Hypothalamus (tissue), 51 donors: ENCODE measurements at regions not wholly inside any gene's neighbourhood (a gene's known extent, or its start where the extent isn't known, plus 50 kb on each side); places are given as distances from the start of the nearest gene placed in this dataset.

Experiments used
- DNase-seq, 51 donors: peaks; one replicate each; lab custom pipeline; 2025; lab: John Stamatoyannopoulos, UW

GRCh38 chr13:36493046-36493445 is 60.8 kb downstream of the CCNA1 start:
- DNase-seq: no peak

GRCh38 chr13:36495431-36495830 is 63.1 kb downstream of the CCNA1 start:
- DNase-seq: no peak

GRCh38 chr13:36509369-36509768 is 77.1 kb downstream of the CCNA1 start:
- DNase-seq: no peak

GRCh38 chr13:36512771-36513170 is 80.5 kb downstream of the CCNA1 start:
- no peak for DNase-seq

GRCh38 chr13:36513266-36513665 is 81.0 kb downstream of the CCNA1 start:
- no peak for DNase-seq

GRCh38 chr13:36515466-36515865 is 83.2 kb downstream of the CCNA1 start:
- DNase-seq: no peak

- DNase-seq: no peak
Observed at GRCh38 chr13:36516225-36516624, 83.9 kb downstream of the CCNA1 start.

- DNase-seq: no peak
Observed at GRCh38 chr13:36518707-36519106, 86.4 kb downstream of the CCNA1 start.

GRCh38 chr13:36519432-36519831 is 87.1 kb downstream of the CCNA1 start:
- no peak for DNase-seq

- DNase-seq: no peak
Observed at GRCh38 chr13:36520111-36520510, 87.8 kb downstream of the CCNA1 start.

- DNase-seq: no peak
Observed at GRCh38 chr13:36526897-36527296, 94.6 kb downstream of the CCNA1 start.

GRCh38 chr13:36528105-36528504 is 95.8 kb downstream of the CCNA1 start:
- DNase-seq: no peak

GRCh38 chr13:36530050-36530789 is 97.9 kb downstream of the CCNA1 start:
- DNase-seq: peak in 7 of 51 donors; percentile 2 to 42 (median 7)

- no peak for DNase-seq
Observed at GRCh38 chr13:36530861-36531590, 98.7 kb downstream of the CCNA1 start.

- DNase-seq: no peak
Observed at GRCh38 chr13:36531746-36532486, 99.6 kb downstream of the CCNA1 start.

- DNase-seq: no peak
Observed at GRCh38 chr13:36533806-36534205, 101.5 kb downstream of the CCNA1 start.

- no peak for DNase-seq
Observed at GRCh38 chr13:36536546-36536945, 104.3 kb downstream of the CCNA1 start.

GRCh38 chr13:36543671-36544070 is 111.4 kb downstream of the CCNA1 start:
- DNase-seq: peak in 1 of 51 donors; percentile 40

GRCh38 chr13:36548129-36548528 is 115.8 kb downstream of the CCNA1 start:
- DNase-seq: no peak

- DNase-seq: no peak
Observed at GRCh38 chr13:36549126-36549702, 116.9 kb downstream of the CCNA1 start.

- no peak for DNase-seq
Observed at GRCh38 chr13:36549755-36550154, 117.5 kb downstream of the CCNA1 start.
